Small intestine (tissue), 7 donors: ENCODE measurements at regions not wholly inside any gene's neighbourhood (a gene's known extent, or its start where the extent isn't known, plus 50 kb on each side); places are given as distances from the start of the nearest gene placed in this dataset.

ENCODE experiments used
- DNase-seq, 2 donors: peaks; one replicate each; pipeline versions ENCODE4 v3.0.0 to v3.0.0-alpha.2; 2013
- FAIRE-seq: peaks from 2 replicates; lab custom pipeline; 2012; peaks lifted over from hg19 to GRCh38; lab: Jason Lieb, UNC
- H3K27ac ChIP-seq, 3 donors: one replicate each; pipeline ENCODE4 v1.5.1; 2013; ENCODE audit warnings: low read length in 2 of 3, mild to moderate bottlenecking in 2 of 3, control low read depth in 1 of 3, inconsistent platforms in 1 of 3, low read depth in 1 of 3, moderate library complexity in 1 of 3
- H3K27me3 ChIP-seq, 3 donors: one replicate each; pipeline ENCODE4 v1.6.1; 2013; ENCODE audit warnings: low read length in 3 of 3, inconsistent platforms in 1 of 3; ENCODE audit not compliant: control insufficient read depth in 3 of 3, insufficient read depth in 3 of 3
- H3K36me3 ChIP-seq, 3 donors: one replicate each; pipeline ENCODE4 v1.6.1; 2013; ENCODE audit warnings: low read length in 3 of 3, inconsistent platforms in 1 of 3, low read depth in 1 of 3, mild to moderate bottlenecking in 1 of 3, moderate library complexity in 1 of 3; ENCODE audit not compliant: control insufficient read depth in 3 of 3, insufficient read depth in 2 of 3
- H3K4me1 ChIP-seq, 3 donors: one replicate each; pipeline ENCODE4 v1.6.1; 2013; ENCODE audit warnings: low read length in 2 of 3, inconsistent platforms in 1 of 3, low read depth in 1 of 3, mild to moderate bottlenecking in 1 of 3, moderate library complexity in 1 of 3; ENCODE audit not compliant: control insufficient read depth in 3 of 3, insufficient read depth in 2 of 3
- H3K4me3 ChIP-seq, 3 donors: one replicate each; pipeline ENCODE4 v1.5.1; 2013; ENCODE audit warnings: low read length in 3 of 3, control low read depth in 1 of 3, inconsistent platforms in 1 of 3, low read depth in 1 of 3, mild to moderate bottlenecking in 1 of 3, moderate library complexity in 1 of 3
- H3K9me3 ChIP-seq, 2 donors: one replicate each; pipeline ENCODE4 v1.6.1; 2013; ENCODE audit warnings: low read depth in 1 of 2, low read length in 1 of 2; ENCODE audit not compliant: control insufficient read depth in 2 of 2, insufficient read depth in 1 of 2
- WGBS, 3 donors: extraction: QIAGEN DNeasy Blood & Tissue Kit; methylation state at CpG; one replicate each; pipeline ENCODE4 v1.1.7; 2013; 5-methylcytosine and 5-hydroxymethylcytosine counted together
- donor health status: healthy with polysubstance abuse.
- donor health status: control.
- donor health status: control.
- donor health status: Bipolar disorder and iron deficiency.
- donor health status: healthy.

DNA sequence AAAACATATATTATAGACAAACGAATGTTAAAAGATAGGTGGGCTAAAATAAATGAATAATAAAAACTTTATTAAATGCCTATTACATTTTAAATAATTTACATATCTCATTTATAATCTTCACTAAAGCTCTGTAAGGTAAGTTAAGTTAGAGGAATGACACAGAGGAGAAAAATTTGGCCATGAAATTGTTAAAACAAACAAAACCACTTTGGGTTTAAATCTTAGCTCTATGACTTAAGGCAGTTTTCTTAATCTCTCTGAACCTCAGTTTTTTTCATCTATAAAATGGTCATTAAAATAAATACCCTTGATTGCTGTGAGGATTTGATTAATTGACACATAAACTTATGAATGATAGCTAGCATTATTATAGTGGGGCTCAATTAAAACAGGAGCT lies 404.8 kb upstream of the ATP11B start:
- FAIRE-seq (no peak), DNase-seq (no peak)
- Histone ChIP-seq H3K36me3 (no peaks in the 10 kb centered on the region), H3K4me3 (no peak overlapping the region), H3K9me3 (no peaks in the 10 kb centered on the region), H3K4me1 (no peaks in the 10 kb centered on the region), H3K27ac (no peak overlapping the region), H3K27me3 (peaks cover 0 to 2% (median under 1%) of the 10 kb centered on the region in 3 donors)
- whole genome bisulfite sequencing, 3 donors = 74 to 86% (median 84%) methylated on average over 1 of the region's 1 CpG

DNA sequence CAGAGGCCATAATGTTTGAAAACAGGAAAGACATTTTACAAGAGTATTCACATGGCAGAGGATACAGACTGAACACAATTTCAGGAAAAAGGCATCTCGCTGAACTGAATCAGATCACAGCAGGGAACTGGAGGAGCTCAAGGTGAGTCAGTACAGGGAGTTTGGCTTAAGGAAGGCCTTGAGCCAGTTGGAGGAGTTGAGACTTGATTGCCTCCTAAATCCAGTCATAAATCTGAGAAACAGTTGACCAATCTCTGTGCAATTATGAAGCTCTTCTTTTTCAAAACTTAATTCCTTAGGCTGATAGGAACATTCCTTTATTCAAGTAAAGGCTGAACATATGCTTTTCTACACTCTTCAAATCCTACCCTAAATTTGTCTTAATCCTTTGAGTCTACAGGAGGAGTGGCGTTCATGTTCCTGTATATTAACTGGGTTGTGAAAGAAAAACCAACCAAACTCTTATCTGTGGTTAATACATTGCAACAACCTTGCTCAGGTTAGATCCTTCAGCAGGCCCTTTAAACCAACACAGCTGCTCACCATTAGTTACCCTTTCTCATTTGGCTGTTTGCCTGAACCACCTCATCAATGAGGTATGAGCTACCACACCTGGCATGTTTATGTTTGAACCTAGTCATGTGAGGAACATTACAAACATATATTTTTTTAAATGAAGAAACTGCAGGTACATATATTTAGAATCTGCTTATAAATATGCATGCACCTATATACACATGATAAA lies 404.1 kb upstream of the ATP11B start:
- no peak overlapping the region for H3K4me3 ChIP-seq
- WGBS, 3 donors = 46 to 75% (median 49%) methylated on average over 2 of the region's 2 CpGs
- H3K9me3 ChIP-seq = no peaks in the 10 kb centered on the region
- peak; percentile 2 to 47 for DNase-seq
- no peaks in the 10 kb centered on the region for H3K36me3 ChIP-seq
- no peak overlapping the region for H3K27ac ChIP-seq
- H3K27me3 ChIP-seq = peaks cover 0 to 2% (median 0%) of the 10 kb centered on the region in 3 donors
- no peaks in the 10 kb centered on the region for H3K4me1 ChIP-seq
- no peak for FAIRE-seq

DNA sequence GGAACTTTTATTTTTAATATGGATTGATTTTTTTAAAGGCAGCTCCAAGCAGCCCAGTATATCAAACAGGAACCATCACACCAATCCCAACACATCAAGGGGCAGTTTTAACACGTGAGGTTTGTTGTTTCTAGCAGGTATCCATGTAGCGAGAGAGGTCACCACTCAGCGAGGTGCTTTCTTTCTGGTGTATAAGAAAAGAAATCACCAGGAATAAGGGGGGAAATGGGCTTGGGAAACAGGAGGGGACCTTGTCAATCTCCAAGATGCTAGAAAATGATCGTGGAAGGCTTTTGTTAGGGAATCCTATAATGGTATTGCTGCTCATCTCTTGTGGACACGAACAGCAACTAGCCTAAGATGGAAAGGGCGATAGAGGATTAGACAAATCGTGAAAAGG lies 402.9 kb upstream of the ATP11B start:
- DNase-seq (no peak), FAIRE-seq (no peak)
- Histone ChIP-seq H3K4me1 (no peaks in the 10 kb centered on the region), H3K27ac (no peak overlapping the region), H3K36me3 (no peaks in the 10 kb centered on the region), H3K9me3 (no peaks in the 10 kb centered on the region), H3K4me3 (no peak overlapping the region), H3K27me3 (peaks cover 0 to under 1% (median 0%) of the 10 kb centered on the region in 3 donors)
- WGBS, 3 donors = 70 to 75% (median 75%) methylated on average over 7 of the region's 7 CpGs

DNA sequence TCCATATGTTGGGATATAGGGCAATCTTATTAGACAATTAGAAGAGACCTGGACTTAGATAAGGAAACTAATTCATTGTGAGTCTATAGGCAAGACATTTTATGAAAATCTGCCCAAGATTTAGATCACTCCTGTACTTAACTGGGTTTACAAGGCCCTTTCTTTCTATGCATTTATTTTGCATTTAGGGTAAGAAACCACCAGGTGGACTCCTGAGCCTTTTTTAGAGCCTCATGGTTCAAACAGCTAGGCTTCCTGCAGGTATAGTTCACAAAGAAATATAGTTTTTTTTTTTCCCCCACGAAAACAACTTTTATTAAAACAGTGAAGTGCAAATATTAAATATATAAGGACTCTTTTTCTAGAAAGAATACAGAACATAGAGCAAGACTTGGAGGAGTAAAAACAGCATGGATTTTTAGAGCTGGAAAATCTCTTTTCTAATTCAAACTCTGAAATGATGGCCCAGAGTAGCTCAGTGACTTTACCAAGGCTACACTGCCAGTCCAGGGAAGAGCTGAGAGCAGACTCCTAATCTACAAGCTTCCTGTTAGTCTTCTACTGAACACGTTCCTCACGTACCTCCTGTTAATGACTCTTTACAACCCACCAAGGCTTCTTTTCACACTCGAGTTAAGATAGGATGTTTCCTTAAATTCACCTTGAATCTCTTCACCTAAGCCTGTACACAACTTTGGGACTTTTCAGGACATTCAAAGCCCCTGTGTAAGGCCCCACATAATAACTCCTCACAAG lies 400.9 kb upstream of the ATP11B start:
- Histone ChIP-seq H3K36me3 (no peaks in the 10 kb centered on the region), H3K9me3 (no peaks in the 10 kb centered on the region), H3K4me1 (no peaks in the 10 kb centered on the region), H3K27ac (no peak overlapping the region), H3K27me3 (no peaks in the 10 kb centered on the region), H3K4me3 (no peak overlapping the region)
- FAIRE-seq (no peak), DNase-seq (peak in 1 of 2 donors; percentile 52)
- 30 to 43% (median 35%) methylated on average over 4 of the region's 4 CpGs for WGBS, 3 donors

DNA sequence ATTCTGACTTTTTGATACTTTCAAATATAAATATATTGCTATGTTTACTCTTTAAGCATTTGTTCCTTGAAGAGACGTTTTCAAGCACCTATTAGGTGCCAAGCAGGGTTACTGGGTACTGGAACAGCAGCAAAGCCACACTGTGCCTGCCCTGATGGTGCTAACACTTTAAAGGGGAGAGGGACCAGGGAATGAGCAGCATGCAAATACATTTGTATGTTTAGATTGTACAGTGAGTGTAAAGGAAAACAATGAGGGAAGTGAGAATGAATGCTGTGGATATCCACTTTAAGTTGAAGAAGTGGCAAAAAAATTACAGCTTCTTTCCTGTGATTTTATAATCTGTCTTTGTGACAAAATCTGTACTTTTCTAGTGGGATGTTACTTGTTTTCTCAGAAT lies 400.2 kb upstream of the ATP11B start:
- no peaks in the 10 kb centered on the region for H3K27me3 ChIP-seq
- H3K36me3 ChIP-seq = no peaks in the 10 kb centered on the region
- no peaks in the 10 kb centered on the region for H3K9me3 ChIP-seq
- no peak for FAIRE-seq
- WGBS, 3 donors = 15 to 29% (median 21%) methylated on average over 1 of the region's 1 CpG
- no peaks in the 10 kb centered on the region for H3K4me1 ChIP-seq
- H3K27ac ChIP-seq = no peak overlapping the region
- no peak overlapping the region for H3K4me3 ChIP-seq
- no peak for DNase-seq

DNA sequence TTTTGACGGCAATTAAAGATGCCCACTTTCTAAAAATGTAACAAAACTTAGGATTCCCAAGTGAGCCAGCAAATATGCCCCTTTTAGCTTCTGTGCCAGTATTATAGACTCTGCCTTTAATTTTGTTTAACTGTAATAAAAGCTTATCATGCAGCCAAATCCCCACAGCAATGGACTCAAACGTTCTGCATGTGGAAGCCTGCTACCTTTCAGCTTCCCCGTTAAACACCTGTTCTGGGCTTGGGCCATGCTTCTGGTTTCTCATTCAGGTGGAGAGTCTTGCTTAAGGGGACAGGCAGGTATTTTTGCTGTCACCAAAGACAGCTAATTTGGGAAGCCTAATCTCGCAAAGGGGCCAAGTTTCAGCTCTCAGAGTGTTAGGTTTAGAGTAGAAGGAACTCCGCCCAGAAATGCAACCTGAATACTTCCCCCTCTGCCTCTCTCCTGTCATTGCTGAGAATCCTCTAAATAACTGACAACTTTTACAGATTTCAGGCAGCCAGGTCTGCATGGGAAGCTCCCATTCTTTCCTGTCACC lies 399.4 kb upstream of the ATP11B start:
- no peak overlapping the region for H3K27ac ChIP-seq
- FAIRE-seq (no peak), DNase-seq (no peak)
- H3K36me3 ChIP-seq = no peaks in the 10 kb centered on the region
- no peaks in the 10 kb centered on the region for H3K9me3 ChIP-seq
- 38 to 47% (median 47%) methylated on average over 5 of the region's 5 CpGs for WGBS, 3 donors
- no peak overlapping the region for H3K4me3 ChIP-seq
- no peaks in the 10 kb centered on the region for H3K27me3 ChIP-seq
- H3K4me1 ChIP-seq = no peaks in the 10 kb centered on the region

DNA sequence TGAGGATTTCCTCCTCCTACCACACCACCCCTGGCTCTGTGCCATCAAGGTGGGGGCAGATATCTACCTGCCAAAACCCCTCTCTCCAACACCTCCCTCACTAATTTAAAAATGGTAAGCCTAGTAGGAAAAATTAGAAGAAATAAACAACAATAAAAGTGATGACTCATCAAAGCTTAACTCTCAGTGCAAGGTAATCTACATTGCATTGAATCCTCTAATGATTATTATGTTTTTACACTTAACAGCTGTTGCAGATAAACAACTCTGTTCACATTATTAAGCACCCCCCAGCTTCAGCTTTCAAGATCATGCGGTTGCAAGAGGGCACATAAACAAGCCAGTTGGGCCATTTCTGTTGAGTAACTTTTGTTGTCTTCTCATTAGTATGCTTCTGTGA lies 396.1 kb upstream of the ATP11B start:
- no peak overlapping the region for H3K27ac ChIP-seq
- no peaks in the 10 kb centered on the region for H3K9me3 ChIP-seq
- H3K36me3 ChIP-seq = no peaks in the 10 kb centered on the region
- no peaks in the 10 kb centered on the region for H3K4me1 ChIP-seq
- H3K27me3 ChIP-seq = no peaks in the 10 kb centered on the region
- no peak overlapping the region for H3K4me3 ChIP-seq
- FAIRE-seq (no peak), DNase-seq (no peak)
- 74 to 77% (median 75%) methylated on average over 1 of the region's 1 CpG for WGBS, 3 donors

DNA sequence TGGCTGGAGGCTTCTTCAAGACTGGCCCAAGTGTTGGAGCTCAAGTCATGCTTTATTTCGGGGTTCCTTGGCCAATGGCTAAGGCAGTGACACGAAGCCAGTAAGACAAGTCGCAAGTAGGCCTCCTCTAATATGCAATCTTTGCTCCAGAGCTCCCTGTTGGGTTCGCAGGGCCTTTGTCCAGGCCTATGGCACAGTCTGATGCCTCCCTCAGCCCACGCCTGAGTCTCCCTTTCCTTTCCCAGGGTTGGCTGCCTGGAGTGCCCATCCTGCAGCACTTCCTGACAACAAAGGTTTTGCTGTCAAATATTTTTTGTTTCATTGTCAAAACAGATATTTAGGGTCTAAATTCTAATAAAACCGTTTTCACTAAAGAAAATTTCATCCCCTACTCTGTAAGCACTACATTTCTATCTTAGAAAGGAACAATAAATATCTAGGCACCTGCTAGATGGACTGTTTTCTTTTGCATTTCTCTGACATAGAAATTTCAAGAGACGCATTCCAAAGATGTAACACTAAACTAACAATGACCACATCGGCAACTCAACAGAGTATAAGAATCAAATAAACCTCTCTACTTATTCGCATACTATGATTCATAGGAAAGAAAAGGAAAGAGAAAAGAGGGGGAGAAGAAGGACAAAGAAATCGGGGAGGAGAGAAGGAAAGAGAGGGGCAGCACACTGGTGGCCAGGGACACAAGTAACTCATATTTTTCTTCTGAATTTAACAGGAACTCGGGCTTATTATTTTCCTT lies 393.1 kb upstream of the ATP11B start:
- no peaks in the 10 kb centered on the region for H3K36me3 ChIP-seq
- FAIRE-seq (no peak), DNase-seq (no peak)
- no peaks in the 10 kb centered on the region for H3K4me1 ChIP-seq
- no peaks in the 10 kb centered on the region for H3K9me3 ChIP-seq
- H3K27ac ChIP-seq = no peak overlapping the region
- no peaks in the 10 kb centered on the region for H3K27me3 ChIP-seq
- no peak overlapping the region for H3K4me3 ChIP-seq
- WGBS, 3 donors = 66 to 72% (median 71%) methylated on average over 11 of the region's 11 CpGs
